WTC11 (cell line): ENCODE measurements at regions not wholly inside any gene's neighbourhood (a gene's known extent, or its start where the extent isn't known, plus 50 kb on each side); places are given as distances from the start of the nearest gene placed in this dataset.

Source experiments
- CTCF ChIP-seq: fragments of 200-600 bp; IDR thresholded peaks from 2 replicates; pipeline ENCODE4 v1.8.0; 2022; ENCODE audit warnings: antibody characterized with exemption
- ETV6 ChIP-seq: sonication (generic); formaldehyde crosslinking; IDR thresholded peaks from 2 replicates; pipeline ENCODE4 v1.8.1; 2022; ENCODE audit warnings: mild to moderate bottlenecking, missing genetic modification reagents
- FOXP1 ChIP-seq: sonication (generic); formaldehyde crosslinking; IDR thresholded peaks from 2 replicates; pipeline ENCODE4 v1.8.0; 2022; ENCODE audit warnings: missing genetic modification reagents, mild to moderate bottlenecking, moderate library complexity, borderline replicate concordance
- JUN ChIP-seq: sonication (generic); formaldehyde crosslinking; IDR thresholded peaks from 2 replicates; pipeline ENCODE4 v1.8.0; 2023; ENCODE audit warnings: mild to moderate bottlenecking, missing genetic modification reagents
- NFYB ChIP-seq: sonication (generic); formaldehyde crosslinking; conservative IDR thresholded peaks from 2 replicates; pipeline ENCODE4 v1.8.0; 2022; ENCODE audit warnings: low read depth, missing genetic modification reagents
- NR3C1 ChIP-seq: sonication (generic); formaldehyde crosslinking; conservative IDR thresholded peaks from 2 replicates; pipeline ENCODE4 v1.8.1; 2023; ENCODE audit warnings: low read depth, mild to moderate bottlenecking, missing genetic modification reagents
- PRDM15 ChIP-seq: sonication (generic); formaldehyde crosslinking; IDR thresholded peaks from 2 replicates; pipeline ENCODE4 v1.8.0; 2022; ENCODE audit warnings: missing genetic modification reagents
- SMAD3 ChIP-seq: sonication (generic); formaldehyde crosslinking; IDR thresholded peaks from 2 replicates; pipeline ENCODE4 v1.8.0; 2022; ENCODE audit warnings: missing genetic modification reagents, mild to moderate bottlenecking, borderline replicate concordance
- USF2 ChIP-seq: sonication (generic); formaldehyde crosslinking; IDR thresholded peaks from 2 replicates; pipeline ENCODE4 v1.8.1; 2023; ENCODE audit warnings: mild to moderate bottlenecking, missing genetic modification reagents, moderate library complexity
- ZBTB21 ChIP-seq: sonication (generic); formaldehyde crosslinking; IDR thresholded peaks from 2 replicates; pipeline ENCODE4 v1.8.1; 2023; ENCODE audit warnings: mild to moderate bottlenecking, missing genetic modification reagents, borderline replicate concordance
- ZNF232 ChIP-seq: sonication (generic); formaldehyde crosslinking; IDR thresholded peaks from 2 replicates; pipeline ENCODE4 v1.8.0; 2022; ENCODE audit warnings: mild to moderate bottlenecking, missing genetic modification reagents
- ZNF396 ChIP-seq: fragments of 250-450 bp; sonication (Bioruptor Pico); IDR thresholded peaks from 2 replicates; pipeline ENCODE4 v1.8.0; 2021; ENCODE audit warnings: mild to moderate bottlenecking, moderate library complexity, borderline replicate concordance

- TF ChIP-seq ZBTB21 (CRISPR knock-in tag) (no peak), CTCF (no peak), FOXP1 (CRISPR knock-in tag) (no peak), NR3C1 (CRISPR knock-in tag) (no peak), ZNF232 (no peak), ETV6 (no peak), SMAD3 (CRISPR knock-in tag) (no peak), PRDM15 (no peak), USF2 (CRISPR knock-in tag) (no peak), JUN (CRISPR knock-in tag) (no peak), ZNF396 (CRISPR knock-in tag) (no peak), NFYB (no peak)
Observed at GRCh38 chr21:23638131-23638695, 1969.1 kb downstream of the MRPL39 start.
